BJ (cell line): ENCODE measurements at regions not wholly inside any gene's neighbourhood (a gene's known extent, or its start where the extent isn't known, plus 50 kb on each side); places are given as distances from the start of the nearest gene placed in this dataset.

Experiments used
- CTCF ChIA-PET: fragments of 350-600 bp; formaldehyde crosslinking; extraction: SDS; loops from one replicate; lab custom pipeline; 2021; ENCODE audit warnings: antibody characterized with exemption, inconsistent platforms; lab: Yijun Ruan, JAX
- POLR2A ChIA-PET: fragments of 300-600 bp; sonication (Branson Sonifier 250); formaldehyde crosslinking; extraction: SDS; loops from one replicate; lab custom pipeline; 2021; ENCODE audit warnings: antibody characterized with exemption; lab: Charles Lee
- DNase-seq: peaks from one replicate; pipeline ENCODE4 v3.0.0-alpha.2; 2011; ENCODE audit warnings: low read depth
- H3K27me3 ChIP-seq: 2 replicates; pipeline ENCODE4 v1.6.0; 2011; ENCODE audit warnings: low read length; ENCODE audit not compliant: control insufficient read depth, insufficient read depth
- H3K36me3 ChIP-seq: 2 replicates; pipeline ENCODE4 v1.5.1; 2011; ENCODE audit warnings: low read length; ENCODE audit not compliant: control insufficient read depth, insufficient read depth
- H3K4me3 ChIP-seq: 2 replicates; pipeline ENCODE4 v1.5.1; 2011; ENCODE audit warnings: low read depth, mild to moderate bottlenecking, control low read depth, low read length
- CTCF ChIP-seq: IDR thresholded peaks from 2 replicates; pipeline ENCODE4 v1.5.1; 2011; ENCODE audit warnings: low read depth, mild to moderate bottlenecking, control low read depth, inconsistent platforms, low read length, moderate library complexity; ENCODE audit not compliant: insufficient read depth

DNA sequence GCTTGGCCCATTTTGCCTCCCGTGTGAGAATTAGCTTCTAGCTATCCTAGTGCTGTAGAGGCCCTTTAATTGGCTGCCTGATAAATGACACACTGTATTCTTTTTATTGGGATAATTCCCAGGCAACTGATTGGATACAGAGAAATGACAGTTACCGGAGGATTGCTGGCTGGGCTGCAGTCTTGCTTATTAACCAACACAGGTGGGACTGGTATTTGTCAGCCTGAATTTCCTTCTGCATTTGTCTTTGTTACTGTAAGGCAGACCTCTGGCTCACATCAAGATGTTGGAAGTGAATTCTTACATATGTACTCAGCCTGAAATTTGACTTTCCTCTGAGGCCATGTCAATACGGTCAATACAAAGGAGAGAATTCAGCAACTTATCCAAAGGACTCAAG is 650.8 kb upstream of the SOX9 start:
- TF ChIP-seq CTCF: no peak
- Histone ChIP-seq H3K27me3 (no peaks in the 10 kb centered on the region), H3K36me3 (no peaks in the 10 kb centered on the region), H3K4me3 (no peak overlapping the region)
- ChIA-PET CTCF (interaction anchor here (1.5 kb wide), 1 partner anchor 9 kb away, joined by 5 read pairs; no protein-coding TSS in a partner anchor), POLR2A (no interaction called here)
- DNase-seq: no peak

DNA sequence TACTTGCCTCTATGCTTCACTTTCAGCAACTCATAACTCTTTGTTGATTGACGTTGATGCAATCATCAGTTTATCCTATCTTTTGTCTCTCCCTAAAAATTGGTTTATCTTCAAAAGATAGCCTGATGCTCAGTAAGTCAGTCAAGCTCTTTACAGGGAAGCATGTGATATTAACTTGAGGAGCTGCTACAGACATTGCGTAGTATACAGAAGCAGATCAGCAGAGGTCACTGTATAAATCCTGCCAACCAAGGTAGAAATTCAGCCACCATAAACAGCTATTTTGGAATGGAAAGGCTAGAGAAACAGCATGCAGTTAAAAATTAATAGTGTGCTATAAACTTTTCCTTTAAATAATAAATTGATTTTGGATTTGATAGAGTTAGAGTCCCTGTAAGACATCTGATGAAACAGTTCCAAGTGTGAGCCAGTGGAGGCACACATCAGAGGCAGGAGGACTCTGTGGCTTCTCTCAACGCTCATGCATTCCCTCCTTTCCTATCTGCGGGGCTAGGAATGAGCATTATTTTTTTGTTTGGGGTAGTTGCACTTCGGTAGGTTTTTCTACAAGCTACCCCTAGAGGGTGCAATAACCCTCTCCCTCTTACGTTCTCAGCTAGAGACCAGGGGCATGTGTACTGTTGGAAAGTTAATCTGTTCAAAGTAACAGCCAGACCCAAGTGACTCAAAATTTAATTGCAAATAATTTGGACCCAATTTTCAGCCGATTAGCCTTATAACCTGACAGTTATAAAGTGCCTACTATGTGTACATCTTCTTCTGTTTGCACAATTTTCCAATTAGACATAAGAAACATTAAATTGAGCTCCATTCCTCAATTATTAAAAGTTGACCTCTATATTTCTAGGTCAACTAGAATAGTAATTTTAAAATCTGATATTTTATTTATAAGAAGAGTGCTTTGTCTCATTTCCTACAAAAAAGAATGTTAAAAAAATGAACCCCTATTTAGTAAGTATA is 647.7 kb upstream of the SOX9 start:
- TF ChIP-seq CTCF: peak; percentile 85
- CTCF ChIA-PET: interaction anchor here (0.5 to 3.7 kb wide), 28 partner anchors 8 to 1068 kb away, joined by 3 to 31 read pairs (median 4); partner anchors contain the start of gene SOX9
- DNase-seq: no peak
- H3K4me3 ChIP-seq: no peak overlapping the region
- H3K36me3 ChIP-seq: no peaks in the 10 kb centered on the region
- H3K27me3 ChIP-seq: no peaks in the 10 kb centered on the region
- POLR2A ChIA-PET: interaction anchor here (0.6 kb wide), 1 partner anchor 21 kb away, joined by 3 read pairs; no protein-coding TSS in a partner anchor

DNA sequence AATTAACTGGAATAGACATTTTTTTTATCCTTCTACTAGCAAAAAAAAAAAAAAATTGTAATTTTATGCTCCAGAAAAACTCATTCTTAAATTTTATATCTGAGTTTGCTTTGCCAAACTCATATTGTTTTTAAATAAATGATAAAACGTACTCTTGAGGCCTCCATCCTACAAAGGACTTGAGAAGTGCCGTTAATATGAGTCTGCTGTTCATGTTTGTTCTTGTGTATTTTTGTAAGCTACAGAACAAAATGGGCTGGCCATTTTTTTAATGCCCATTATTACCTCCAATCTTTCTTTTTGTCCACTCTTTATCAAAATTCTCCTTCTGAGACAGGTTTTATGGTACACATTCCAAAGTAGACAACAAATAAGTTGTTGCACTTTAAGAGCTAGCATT is 643.5 kb upstream of the SOX9 start:
- Histone ChIP-seq H3K36me3 (no peaks in the 10 kb centered on the region), H3K27me3 (no peaks in the 10 kb centered on the region), H3K4me3 (no peak overlapping the region)
- POLR2A ChIA-PET: no interaction called here
- CTCF ChIA-PET: interaction anchor here (0.8 kb wide), 1 partner anchor 16 kb away, joined by 3 read pairs; no protein-coding TSS in a partner anchor
- no peak for TF ChIP-seq CTCF
- no peak for DNase-seq

- POLR2A ChIA-PET: interaction anchor here (0.7 kb wide), 1 partner anchor 710 kb away, joined by 4 read pairs; no protein-coding TSS in a partner anchor
- Histone ChIP-seq H3K36me3 (no peaks in the 10 kb centered on the region), H3K4me3 (no peak overlapping the region), H3K27me3 (no peaks in the 10 kb centered on the region)
- CTCF ChIA-PET: interaction anchor here (1.4 kb wide), 1 partner anchor 9 kb away, joined by 4 read pairs; no protein-coding TSS in a partner anchor
- no peak for DNase-seq
- TF ChIP-seq CTCF: no peak
Observed at GRCh38 chr17:71480099-71480498, 640.7 kb upstream of the SOX9 start.

DNA sequence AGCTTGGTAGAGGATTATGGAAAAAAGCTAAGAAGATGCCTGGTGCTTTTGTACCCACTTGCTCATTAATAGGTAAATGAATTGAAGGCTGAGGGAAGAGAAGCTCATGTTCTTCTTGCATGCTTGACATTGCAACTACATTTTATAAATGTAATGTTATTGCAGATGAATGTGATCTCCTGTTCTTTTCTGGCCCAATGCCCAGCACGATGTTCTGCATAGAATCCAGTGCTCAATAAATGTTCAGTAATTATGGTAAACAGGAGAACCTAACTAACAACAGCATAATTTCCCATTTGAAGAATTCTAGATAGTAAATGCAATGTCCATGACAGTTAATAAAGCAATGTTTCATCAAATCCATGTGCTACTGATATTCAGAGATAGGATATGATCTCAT is 638.2 kb upstream of the SOX9 start:
- H3K4me3 ChIP-seq: no peak overlapping the region
- no peak for DNase-seq
- ChIA-PET CTCF (interaction anchor here (0.6 to 1.4 kb wide), 4 partner anchors 9 to 637 kb away, joined by 3 to 7 read pairs (median 4); no protein-coding TSS in a partner anchor), POLR2A (no interaction called here)
- no peaks in the 10 kb centered on the region for H3K27me3 ChIP-seq
- no peak for TF ChIP-seq CTCF
- H3K36me3 ChIP-seq: no peaks in the 10 kb centered on the region
